ENCODE measurements at regions not wholly inside any gene's neighbourhood (a gene's known extent, or its start where the extent isn't known, plus 50 kb on each side); places are given as distances from the start of the nearest gene placed in this dataset.
"Not testable (repeated sequence)": the region's sequence is repeated elsewhere in the genome, so short reads cannot be mapped to it uniquely, and the experiment has no call there.

DNA sequence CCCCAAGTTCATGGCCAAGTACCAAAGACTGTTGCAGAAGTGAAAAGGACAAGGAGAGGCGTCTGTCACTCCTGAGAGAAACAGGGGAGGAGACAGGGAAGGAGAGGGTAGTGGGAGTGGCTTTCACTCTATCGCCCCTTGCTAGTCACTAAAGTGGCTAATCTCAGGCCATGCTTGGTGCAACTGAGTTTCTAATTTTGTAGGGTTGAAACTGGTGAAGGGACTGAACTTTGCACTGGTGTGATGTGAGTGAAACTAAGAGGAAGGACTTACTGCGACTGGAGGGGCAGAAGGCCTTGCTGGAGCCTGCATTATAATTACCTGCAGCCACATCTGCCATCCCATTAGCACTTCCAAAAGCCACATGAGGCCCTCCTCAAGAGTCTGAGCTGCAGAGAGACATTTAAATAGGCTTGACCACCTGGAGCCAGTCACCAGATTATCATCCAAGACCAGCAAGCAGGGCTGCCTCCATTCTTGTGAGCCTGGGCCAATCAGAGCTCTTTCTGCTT, 107.2 kb upstream of the EEPD1 start:
- DNase-seq: no peak
- ATAC-seq: no peak
- intact Hi-C loops (cut with DNase I, micrococcal nuclease): no loop called here

DNA sequence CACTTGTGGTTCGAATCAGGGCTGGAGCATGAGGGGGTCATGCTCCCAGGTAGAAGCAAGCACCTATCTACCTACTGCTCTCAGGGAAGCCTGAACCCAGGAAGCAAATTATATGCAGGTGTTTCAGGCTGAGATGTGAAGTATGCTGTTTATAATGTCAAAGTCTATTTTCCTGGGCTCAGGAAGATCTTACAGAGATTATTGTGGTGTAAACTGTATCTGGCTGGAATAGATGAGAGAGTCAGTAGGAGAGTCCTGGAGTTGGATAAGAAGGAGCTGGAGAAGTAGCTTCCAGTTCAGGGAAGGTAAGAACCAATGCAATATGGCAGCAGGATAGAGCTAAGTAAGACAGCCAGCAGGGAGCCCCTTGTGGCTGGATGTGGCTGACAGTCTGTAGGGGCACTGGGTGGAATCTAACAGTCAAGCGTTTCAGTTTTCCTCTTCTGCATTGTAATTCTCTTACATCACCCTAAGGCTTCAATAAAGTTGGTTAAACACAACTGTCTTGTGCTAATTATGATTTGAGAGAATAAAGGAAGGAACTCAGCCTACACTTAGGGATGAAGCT, 105.9 kb upstream of the EEPD1 start:
- intact Hi-C loops (cut with DNase I, micrococcal nuclease): no loop called here
- no peak for DNase-seq
- ATAC-seq: no peak

DNA sequence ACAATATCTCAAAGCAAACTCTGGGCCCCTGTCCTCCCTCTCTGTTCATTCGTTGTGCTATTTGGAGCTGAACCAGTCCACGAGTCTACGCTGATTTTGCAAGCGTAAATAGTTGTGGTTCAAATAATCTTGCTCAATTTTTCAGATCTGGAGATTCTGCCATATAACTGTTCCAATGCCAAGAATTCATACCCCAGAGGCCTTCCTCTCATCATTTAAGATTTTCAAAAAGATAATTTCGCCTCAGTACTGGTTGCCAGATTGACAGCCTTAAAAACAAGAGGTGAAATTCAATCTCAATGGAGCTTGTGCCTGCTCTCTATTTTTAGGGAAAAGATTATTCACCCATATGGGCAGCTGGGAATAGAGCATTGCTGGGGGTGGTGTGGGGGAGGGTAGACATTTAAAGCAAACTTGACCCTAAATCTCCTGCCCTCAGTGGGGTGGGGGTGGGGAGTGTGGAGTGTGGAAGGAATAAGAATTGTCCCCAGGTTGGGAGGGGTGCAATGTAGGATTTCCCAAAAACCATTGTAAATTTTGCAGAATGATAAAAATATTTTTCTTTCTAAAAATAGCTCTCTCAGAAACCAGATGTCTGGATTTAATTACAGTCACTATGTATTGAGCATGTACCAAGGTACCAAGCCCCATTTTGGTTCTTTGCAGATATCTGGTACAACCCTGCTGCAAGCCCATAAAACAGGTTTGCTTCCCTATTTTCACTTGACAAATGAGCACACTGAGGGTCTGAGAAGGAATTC, 104.7 kb upstream of the EEPD1 start:
- DNase-seq (no peak), ATAC-seq (no peak)
- intact Hi-C loops (cut with DNase I, micrococcal nuclease): no loop called here

DNA sequence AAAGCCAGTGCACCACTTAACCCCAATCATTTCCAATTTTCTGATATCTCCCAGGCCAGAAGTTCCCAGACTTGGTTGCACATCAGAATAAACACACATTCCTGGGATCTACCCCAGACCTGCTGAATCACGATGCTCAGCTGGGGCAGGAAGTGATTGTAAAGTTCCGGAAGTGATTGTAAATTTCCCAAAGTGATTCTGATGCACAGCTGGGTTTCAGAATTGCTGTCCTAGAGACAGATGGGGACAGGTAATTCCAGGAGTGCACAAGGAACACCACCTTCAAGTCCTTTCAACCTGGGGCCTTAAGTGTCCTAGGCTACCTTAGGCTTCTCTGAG, 104.2 kb upstream of the EEPD1 start:
- ATAC-seq (no peak), DNase-seq (no peak)
- intact Hi-C loops (cut with DNase I, micrococcal nuclease): no loop called here

DNA sequence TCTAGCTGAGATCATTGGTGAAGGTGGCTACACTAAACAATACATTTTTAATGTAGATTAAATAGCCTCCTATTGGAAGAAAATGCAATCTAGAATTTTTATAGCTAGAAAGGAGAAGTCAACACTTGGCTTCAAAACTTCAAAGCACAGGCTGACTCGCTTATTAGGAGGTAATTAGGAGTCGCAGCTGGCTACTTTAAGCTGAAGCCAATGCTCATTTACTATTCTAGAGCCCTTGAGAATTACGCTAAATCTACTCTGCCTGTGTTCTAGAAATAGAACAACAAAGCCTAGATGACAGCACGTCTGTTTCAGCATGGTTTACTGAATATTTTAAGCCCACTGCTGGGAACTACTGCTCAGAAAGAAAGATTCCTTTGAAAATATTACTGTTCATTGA, 101.6 kb upstream of the EEPD1 start:
- DNase-seq: no peak
- intact Hi-C loops (cut with DNase I, micrococcal nuclease): no loop called here
- ATAC-seq: no peak

DNA sequence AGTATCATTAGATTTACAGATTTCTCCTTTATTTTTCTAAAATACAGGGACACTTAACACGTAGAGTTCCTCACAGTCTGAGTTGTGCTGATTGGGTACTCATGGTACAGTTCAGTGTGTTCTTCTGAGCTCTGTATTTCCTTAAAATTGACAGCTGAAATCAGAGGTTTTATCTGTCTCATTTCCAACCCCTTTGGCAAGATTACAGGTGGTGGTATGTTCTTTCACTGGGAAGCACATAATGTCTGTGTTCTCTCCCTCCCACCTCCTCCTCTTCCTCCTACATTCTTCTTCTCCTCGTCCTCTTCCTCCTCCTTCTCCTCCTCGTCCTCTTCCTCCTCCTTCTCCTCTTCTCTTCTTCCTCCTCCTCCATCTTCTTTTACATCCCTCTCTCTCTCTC, 99.5 kb upstream of the EEPD1 start:
- ATAC-seq (no peak), DNase-seq (no peak)
- intact Hi-C loops (cut with DNase I, micrococcal nuclease): no loop called here

DNA sequence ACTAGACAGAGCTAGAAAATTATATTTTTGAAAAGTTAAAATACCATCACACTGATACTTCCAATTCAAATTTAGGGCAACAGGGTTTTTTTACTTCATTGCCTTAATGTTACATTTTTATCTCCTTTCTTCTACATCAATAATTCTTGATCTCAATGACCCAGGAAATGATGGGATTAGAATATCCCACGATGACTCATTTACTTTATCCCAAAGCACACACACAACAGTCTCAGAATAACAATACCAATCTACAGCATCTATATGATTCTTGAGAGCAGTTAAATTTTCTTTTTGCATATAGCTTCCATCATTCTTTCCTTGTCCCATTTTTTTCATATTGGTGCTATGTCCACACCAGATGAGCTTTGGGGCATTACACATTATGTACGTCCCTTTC, 98.4 kb upstream of the EEPD1 start:
- ATAC-seq: no peak

DNA sequence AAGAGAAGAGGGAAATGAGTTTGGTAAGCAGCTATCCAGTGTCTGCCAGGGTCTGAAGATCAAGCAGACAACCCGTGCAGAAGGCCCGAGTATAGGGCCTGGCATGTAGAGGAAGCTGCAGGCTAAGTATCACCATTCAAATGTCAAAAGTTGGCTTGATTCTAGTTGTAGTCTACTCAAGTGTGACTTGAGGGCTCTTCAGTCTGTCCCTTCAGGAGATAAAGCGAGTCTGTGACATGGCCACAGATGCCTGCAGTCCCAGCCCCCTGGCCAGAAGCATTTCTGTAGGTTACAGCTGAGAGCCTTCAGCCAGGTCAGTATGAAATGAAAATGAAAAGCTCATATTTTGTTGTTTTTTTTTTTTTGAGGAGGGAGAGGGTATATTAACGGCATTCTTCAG, 97.8 kb upstream of the EEPD1 start:
- intact Hi-C loops (cut with DNase I, micrococcal nuclease): no loop called here
- no peak for ATAC-seq
- DNase-seq: no peak

More for the DNA sequence above, 98.4 kb upstream of the EEPD1 start:
- no peak for DNase-seq
- intact Hi-C loops (cut with DNase I, micrococcal nuclease): no loop called here

DNA sequence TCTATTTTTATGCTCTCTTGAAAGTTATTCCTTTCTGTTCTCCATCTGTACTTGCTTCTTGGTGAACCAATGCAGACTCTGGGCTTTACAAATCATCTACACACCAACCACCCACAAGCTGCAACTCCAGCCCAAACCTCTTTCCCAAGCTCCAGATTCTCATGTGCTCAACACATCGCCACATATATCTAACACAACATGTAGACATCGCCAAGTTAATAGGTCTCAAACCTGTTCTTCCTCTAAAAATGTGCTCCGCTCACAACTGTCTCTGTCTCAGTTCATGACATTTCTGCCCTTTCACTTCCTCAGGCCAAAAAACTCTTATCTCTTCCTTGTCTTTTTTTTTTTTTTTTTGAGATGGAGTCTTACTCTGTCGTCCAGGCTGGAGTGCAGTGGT, 95.7 kb upstream of the EEPD1 start:
- no peak for DNase-seq
- ATAC-seq: no peak
- intact Hi-C loops (cut with DNase I, micrococcal nuclease): no loop called here

DNA sequence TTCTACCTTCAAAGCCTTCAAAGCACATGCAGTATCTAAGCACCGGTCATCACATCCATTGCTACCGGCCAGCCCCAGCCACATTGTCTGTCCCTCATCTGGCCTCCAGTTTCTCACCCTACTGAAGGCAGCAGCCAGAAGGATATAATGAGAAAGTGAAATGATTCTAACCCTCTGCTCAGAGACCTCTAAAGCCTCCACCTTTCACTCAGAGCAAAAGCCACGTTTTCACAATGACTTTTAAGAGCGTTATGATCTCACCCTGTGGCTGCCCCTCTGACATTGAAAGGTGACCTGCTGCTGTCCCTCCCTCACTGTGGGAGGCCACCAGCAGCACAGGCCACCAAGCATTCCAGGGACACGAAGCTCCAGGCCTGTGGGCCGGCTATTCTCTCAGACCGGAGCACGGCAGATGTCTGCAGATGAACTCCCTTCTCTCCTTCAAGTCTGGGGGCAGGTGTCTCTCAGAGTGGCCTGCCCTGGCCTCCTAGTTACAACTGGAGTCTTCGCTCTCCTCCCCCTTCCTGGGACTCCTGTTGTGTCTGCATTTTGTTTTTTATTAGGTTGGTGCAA, 94.9 kb upstream of the EEPD1 start:
- intact Hi-C loops (cut with DNase I, micrococcal nuclease): no loop called here
- ATAC-seq (no peak), DNase-seq (no peak)

DNA sequence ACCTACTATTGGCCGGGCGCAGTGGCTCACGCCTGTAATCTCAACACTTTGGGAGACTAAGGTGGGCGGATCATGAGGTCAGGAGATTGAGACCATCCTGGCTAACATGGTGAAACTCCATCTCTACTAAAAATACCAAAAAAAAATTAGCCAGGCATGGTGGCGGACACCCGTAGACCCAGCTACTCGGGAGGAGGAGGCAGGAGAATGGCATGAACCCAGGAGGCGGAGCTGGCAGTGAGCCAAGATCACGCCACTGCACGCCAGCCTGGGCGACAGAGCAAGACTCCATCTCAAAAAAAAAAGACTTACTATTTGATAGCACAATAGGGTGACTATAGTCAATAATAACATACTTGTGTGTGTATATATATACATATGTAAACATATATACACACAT, 92.7 kb upstream of the EEPD1 start:
- ATAC-seq; intact Hi-C loops (cut with DNase I, micrococcal nuclease); DNase-seq: not testable (repeated sequence)

DNA sequence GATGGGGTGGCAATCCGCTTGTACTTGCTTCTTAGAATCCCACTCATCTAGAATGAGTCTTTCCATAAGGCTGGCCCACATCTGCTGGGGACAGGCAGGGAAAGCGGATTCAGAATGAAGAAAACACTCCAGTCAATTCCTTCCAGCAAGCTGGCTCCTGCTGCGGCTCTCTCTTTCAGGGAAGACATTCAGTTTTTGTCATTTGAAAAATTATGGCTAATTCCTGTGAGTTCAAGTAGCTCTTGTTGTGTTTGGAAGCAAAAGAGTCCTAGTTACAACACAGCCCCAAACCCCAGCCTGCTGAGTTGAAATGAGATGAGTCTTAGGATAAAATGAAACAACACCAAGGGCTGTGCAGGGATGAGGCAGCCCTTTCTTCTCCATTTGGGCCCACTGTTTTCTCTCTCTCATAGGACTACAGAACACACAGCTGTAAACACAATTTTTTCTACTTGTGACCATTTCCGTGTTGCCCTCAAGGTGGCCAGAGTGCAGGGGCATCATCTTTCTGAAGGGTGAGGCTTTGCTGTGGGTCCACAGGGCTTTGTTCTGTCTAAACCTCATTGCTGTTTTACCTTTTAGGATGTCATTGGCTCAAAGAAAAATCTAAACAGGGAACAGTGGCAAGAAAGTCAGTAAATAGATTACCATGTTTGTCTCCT, 90.8 kb upstream of the EEPD1 start:
- no peak for ATAC-seq
- no peak for DNase-seq
- intact Hi-C loops (cut with DNase I, micrococcal nuclease): no loop called here

DNA sequence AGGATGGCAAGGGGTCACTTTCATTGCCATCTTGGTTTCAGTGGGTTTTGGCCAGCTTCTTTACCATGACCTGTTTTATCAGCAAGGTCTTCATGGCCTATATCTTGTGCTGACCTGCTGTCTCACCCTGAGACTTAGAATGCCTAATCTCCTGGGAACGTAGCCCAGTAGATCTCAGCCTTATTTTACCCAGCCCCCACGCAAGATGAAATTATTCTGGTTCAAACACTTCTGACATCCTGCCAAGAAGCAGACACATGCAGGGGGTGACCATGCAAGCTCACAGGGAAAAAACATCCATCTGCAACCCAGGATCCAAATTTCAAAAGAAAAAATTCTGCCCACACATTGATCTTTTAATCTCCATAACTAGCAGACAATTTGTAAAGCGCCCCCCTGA, 88.4 kb upstream of the EEPD1 start:
- no peak for DNase-seq
- intact Hi-C loops (cut with DNase I, micrococcal nuclease): no loop called here
- no peak for ATAC-seq

DNA sequence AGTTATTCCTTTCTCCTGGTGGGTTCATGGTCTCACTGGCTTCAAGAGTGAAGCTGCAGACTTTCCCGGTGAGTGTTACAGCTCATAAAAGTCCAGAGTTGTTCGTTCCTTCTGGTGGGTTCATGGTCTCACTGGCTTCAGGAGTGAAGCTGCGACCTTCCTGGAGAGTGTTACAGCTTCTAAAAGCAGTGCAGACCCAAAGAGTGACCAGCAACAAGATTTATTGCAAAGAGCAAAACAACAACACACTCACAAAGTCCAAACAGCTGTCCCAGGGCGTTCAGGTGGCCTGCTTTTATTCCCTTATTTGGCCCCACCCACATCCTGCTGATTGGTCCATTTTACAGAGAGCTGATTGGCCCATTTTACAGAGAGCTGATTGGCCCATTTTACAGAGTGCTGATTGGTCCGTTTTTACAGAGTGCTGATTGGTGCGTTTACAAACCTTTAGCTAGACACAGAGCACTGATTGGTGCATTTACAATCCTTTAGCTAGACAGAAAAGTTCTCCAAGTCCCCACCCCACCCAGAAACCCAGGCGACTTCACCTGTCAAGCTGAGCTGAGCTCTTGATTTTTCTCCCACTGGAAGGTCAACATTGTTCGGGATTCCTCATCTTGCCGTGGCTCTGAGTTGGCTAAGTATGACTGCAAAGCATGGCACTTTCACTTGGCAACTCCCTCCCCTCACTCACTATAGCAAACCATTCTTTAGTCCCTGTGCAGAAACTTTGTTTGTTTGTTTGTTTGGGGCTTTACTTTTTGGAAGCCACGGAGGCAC, 87.3 kb upstream of the EEPD1 start:
- ATAC-seq; intact Hi-C loops (cut with DNase I, micrococcal nuclease); DNase-seq: not testable (repeated sequence)

DNA sequence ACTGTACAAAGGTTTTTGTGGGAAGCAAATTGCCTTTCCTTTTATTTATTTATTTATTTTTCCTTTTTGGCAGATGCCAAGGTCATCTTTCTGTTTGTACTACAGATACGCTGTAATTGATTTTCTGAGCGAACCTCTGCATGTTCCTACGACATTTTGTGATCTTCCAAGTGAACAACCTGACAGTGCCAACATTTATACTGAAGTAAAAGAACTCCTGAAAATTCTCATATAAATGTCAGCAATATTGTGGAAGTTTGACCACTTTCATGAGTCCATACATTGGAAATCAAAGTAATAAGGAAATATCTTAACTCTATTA, 86.8 kb upstream of the EEPD1 start:
- intact Hi-C loops (cut with DNase I, micrococcal nuclease): no loop called here
- ATAC-seq: no peak
- no peak for DNase-seq

DNA sequence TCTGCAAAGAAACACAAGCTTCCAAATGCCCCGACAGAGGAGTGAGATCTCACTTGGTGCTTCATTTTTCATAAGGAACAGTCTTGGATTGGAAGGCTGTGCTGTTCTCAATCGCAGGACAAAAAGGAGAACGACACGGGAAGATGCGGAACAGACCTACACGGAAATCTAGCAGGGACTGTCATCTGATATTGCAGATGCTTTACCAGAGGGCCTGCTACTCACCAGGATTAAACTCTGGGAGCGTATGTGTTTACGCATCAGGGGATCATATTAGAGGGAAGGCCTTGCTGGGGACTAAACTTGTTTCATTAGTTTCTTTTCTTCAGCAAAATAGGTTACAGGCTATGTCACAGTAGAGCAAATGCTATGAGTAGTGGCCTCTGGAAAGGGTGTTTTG, 82.8 kb upstream of the EEPD1 start:
- no peak for ATAC-seq
- intact Hi-C loops (cut with DNase I, micrococcal nuclease): no loop called here
- DNase-seq: no peak

DNA sequence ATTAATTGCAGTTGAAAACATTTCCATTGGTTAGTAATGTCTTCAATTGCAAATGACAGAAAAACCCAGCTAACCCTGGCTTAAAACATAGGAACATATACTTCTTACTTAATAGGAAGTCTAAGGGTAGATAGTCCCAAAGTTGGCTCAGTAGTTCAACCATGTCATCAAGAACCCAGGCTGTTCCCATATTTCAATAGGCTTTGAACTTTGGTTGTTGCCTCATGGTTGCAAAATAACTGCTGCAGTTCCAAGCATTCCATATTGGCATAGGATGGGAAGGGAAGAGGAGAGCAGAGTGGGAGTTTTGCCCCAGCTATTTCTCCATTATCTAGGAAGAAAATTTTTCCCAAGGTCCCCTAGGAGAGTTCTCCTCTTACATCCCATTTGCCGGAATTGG, 81.4 kb upstream of the EEPD1 start:
- ATAC-seq (no peak), DNase-seq (no peak)
- intact Hi-C loops (cut with DNase I, micrococcal nuclease): no loop called here

DNA sequence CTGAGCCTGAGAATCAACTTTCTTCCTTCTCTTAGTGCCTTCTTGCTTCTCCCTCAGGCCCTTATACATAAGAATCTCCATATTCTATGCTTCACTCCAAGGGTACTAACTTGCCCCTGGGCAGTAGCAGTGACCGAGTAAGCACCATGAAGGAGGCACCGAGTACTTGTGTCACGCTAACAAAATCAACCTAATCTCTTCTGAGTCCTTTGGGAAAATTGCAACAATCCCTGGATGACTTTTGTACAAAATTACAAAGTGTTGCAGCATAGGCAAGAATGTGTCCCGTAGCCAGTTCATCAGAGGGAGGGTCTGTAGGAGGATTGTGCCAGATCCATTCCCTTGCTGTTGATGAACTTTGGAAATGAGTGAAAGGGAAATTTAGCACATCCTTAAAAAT, 80.4 kb upstream of the EEPD1 start:
- no peak for DNase-seq
- no peak for ATAC-seq
- intact Hi-C loops (cut with DNase I, micrococcal nuclease): no loop called here

DNA sequence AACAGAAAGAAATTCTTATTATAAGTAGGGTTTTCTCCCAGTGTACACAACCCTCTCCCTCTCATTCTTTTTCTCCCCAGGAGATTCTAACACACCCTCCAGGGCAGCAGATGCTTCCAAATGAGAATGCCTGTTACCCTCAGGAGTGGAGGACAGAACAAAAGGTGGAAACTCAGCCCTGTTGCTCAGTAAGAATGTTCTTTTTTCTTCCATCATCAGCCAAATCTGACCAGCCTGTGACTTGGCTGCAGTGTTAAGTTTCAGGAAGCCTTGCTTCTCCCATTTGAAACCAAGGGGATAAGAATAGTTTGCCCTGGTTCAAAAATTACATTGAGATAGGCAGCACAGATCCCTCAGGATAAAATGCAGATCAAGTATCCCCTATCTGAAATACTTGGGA, 77.5 kb upstream of the EEPD1 start:
- DNase-seq (no peak), ATAC-seq (no peak)
- intact Hi-C loops (cut with DNase I, micrococcal nuclease): no loop called here

DNA sequence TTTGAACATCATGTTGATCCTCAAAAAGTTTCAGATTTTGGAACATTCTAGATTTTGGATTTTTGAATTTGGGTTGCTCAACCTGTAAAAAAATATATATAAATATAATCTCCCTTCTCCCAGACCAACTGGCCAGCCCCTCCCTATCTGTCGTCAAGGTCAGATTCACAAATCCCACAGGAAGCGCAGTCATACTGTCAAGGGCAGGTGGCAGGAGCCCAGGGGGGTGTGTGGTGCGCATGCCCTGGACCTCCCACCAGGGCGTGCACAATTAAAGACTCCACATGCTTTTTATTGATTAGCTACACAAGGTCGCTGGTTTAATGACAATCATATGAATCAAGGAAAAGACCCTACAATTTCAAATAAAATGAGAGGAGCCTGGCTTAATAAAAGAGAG, 77.0 kb upstream of the EEPD1 start:
- no peak for ATAC-seq
- DNase-seq: no peak
- intact Hi-C loops (cut with DNase I, micrococcal nuclease): no loop called here
